IgD-negative memory B cell (primary cell): ENCODE measurements at regions not wholly inside any gene's neighbourhood (a gene's known extent, or its start where the extent isn't known, plus 50 kb on each side); places are given as distances from the start of the nearest gene placed in this dataset.
A peak's percentile ranks its signal among the peaks of the same experiment; 100 is the strongest.

Experiments
- H3K27ac Mint-ChIP-seq, 3 donors: one replicate each; pipeline ENCODE4 v1.8.0; 2020 to 2022; ENCODE audit warnings: mild to moderate bottlenecking in 3 of 3, mixed read lengths in 3 of 3, moderate library complexity in 1 of 3
- H3K27me3 Mint-ChIP-seq: one replicate; pipeline ENCODE4 v1.8.0; 2021; ENCODE audit warnings: mixed read lengths
- H3K36me3 Mint-ChIP-seq: one replicate; pipeline ENCODE4 v1.8.0; 2020; ENCODE audit warnings: mild to moderate bottlenecking, mixed read lengths
- H3K4me1 Mint-ChIP-seq, 3 donors: one replicate each; pipeline ENCODE4 v1.8.0; 2020 to 2022; ENCODE audit warnings: mixed read lengths in 3 of 3, mild to moderate bottlenecking in 1 of 3
- H3K4me3 Mint-ChIP-seq, 4 donors: one replicate each; pipeline ENCODE4 v1.8.0; 2020 to 2022; ENCODE audit warnings: mild to moderate bottlenecking in 4 of 4, mixed read lengths in 4 of 4, moderate library complexity in 3 of 4
- H3K9me3 Mint-ChIP-seq, 3 donors: one replicate each; pipeline ENCODE4 v1.8.0; 2020 to 2021; ENCODE audit warnings: mixed read lengths in 3 of 3, mild to moderate bottlenecking in 1 of 3

- Mint-ChIP-seq H3K27ac (no peak overlapping the region), H3K4me3 (no peak overlapping the region), H3K9me3 (peaks cover 0 to 3% (median 0%) of the 10 kb centered on the region in 3 donors), H3K27me3 (peaks cover 8% of the 10 kb centered on the region), H3K4me1 (no peaks in the 10 kb centered on the region), H3K36me3 (peaks cover 4% of the 10 kb centered on the region)
These were observed 86.2 kb upstream of the HS6ST1 start for GRCh38 chr2:128404709-128405466.

- H3K27me3 Mint-ChIP-seq, result peaks cover 8% of the 10 kb centered on the region
- H3K4me3 Mint-ChIP-seq, result no peak overlapping the region
- H3K27ac Mint-ChIP-seq, result no peak overlapping the region
- peaks cover 0 to 3% (median 0%) of the 10 kb centered on the region in 3 donors for H3K9me3 Mint-ChIP-seq
- peaks cover 0 to 1% (median 0%) of the 10 kb centered on the region in 3 donors for H3K4me1 Mint-ChIP-seq
- peaks cover 2% of the 10 kb centered on the region for H3K36me3 Mint-ChIP-seq
These were observed 86.8 kb upstream of the HS6ST1 start for GRCh38 chr2:128405467-128405900.

- H3K36me3 Mint-ChIP-seq, result peaks cover 2% of the 10 kb centered on the region
- H3K27me3 Mint-ChIP-seq, result peaks cover 8% of the 10 kb centered on the region
- H3K4me3 Mint-ChIP-seq, result no peak overlapping the region
- peaks cover 0 to 2% (median 0%) of the 10 kb centered on the region in 3 donors for H3K4me1 Mint-ChIP-seq
- H3K27ac Mint-ChIP-seq, result no peak overlapping the region
- H3K9me3 Mint-ChIP-seq, result no peaks in the 10 kb centered on the region
These were observed 87.4 kb upstream of the HS6ST1 start for GRCh38 chr2:128405981-128406613.

- Mint-ChIP-seq H3K4me3 (no peak overlapping the region), H3K4me1 (peaks cover 0 to 2% (median 0%) of the 10 kb centered on the region in 3 donors), H3K9me3 (no peaks in the 10 kb centered on the region), H3K27ac (no peak overlapping the region), H3K36me3 (peaks cover 2% of the 10 kb centered on the region), H3K27me3 (peaks cover 8% of the 10 kb centered on the region)
These were observed 88.3 kb upstream of the HS6ST1 start for GRCh38 chr2:128406736-128407554.

- Mint-ChIP-seq H3K4me1 (peaks cover 0 to 2% (median 0%) of the 10 kb centered on the region in 3 donors), H3K27me3 (peaks cover 4% of the 10 kb centered on the region), H3K36me3 (no peaks in the 10 kb centered on the region), H3K4me3 (no peak overlapping the region), H3K27ac (no peak overlapping the region), H3K9me3 (no peaks in the 10 kb centered on the region)
These were observed 90.0 kb upstream of the HS6ST1 start for GRCh38 chr2:128408349-128409305.

GRCh38 chr2:128409326-128410034 lies 90.8 kb upstream of the HS6ST1 start:
- Mint-ChIP-seq H3K27me3 (peaks cover 4% of the 10 kb centered on the region), H3K27ac (no peak overlapping the region), H3K9me3 (no peaks in the 10 kb centered on the region), H3K4me1 (peaks cover 0 to 2% (median 0%) of the 10 kb centered on the region in 3 donors), H3K36me3 (no peaks in the 10 kb centered on the region), H3K4me3 (no peak overlapping the region)

- H3K4me3 Mint-ChIP-seq, result no peak overlapping the region
- peaks cover 4% of the 10 kb centered on the region for H3K27me3 Mint-ChIP-seq
- H3K9me3 Mint-ChIP-seq, result no peaks in the 10 kb centered on the region
- H3K4me1 Mint-ChIP-seq, result peaks cover 0 to 2% (median 0%) of the 10 kb centered on the region in 3 donors
- H3K36me3 Mint-ChIP-seq, result no peaks in the 10 kb centered on the region
- no peak overlapping the region for H3K27ac Mint-ChIP-seq
These were observed 91.5 kb upstream of the HS6ST1 start for GRCh38 chr2:128410035-128410757.

- peaks cover 0 to 2% (median 0%) of the 10 kb centered on the region in 3 donors for H3K4me1 Mint-ChIP-seq
- no peaks in the 10 kb centered on the region for H3K9me3 Mint-ChIP-seq
- no peak overlapping the region for H3K4me3 Mint-ChIP-seq
- peak overlapping the region in 1 of 3 donors; percentile 82 for H3K27ac Mint-ChIP-seq
- H3K27me3 Mint-ChIP-seq, result peaks cover 4% of the 10 kb centered on the region
- H3K36me3 Mint-ChIP-seq, result no peaks in the 10 kb centered on the region
These were observed 92.1 kb upstream of the HS6ST1 start for GRCh38 chr2:128410758-128411215.

- no peak overlapping the region for H3K4me3 Mint-ChIP-seq
- H3K27ac Mint-ChIP-seq, result peak overlapping the region in 1 of 3 donors; percentile 82
- H3K36me3 Mint-ChIP-seq, result no peaks in the 10 kb centered on the region
- H3K9me3 Mint-ChIP-seq, result no peaks in the 10 kb centered on the region
- H3K4me1 Mint-ChIP-seq, result peaks cover 0 to 2% (median 0%) of the 10 kb centered on the region in 3 donors
- no peaks in the 10 kb centered on the region for H3K27me3 Mint-ChIP-seq
These were observed 92.8 kb upstream of the HS6ST1 start for GRCh38 chr2:128411431-128411830.

GRCh38 chr2:128412181-128412871 lies 93.7 kb upstream of the HS6ST1 start:
- Mint-ChIP-seq H3K36me3 (no peaks in the 10 kb centered on the region), H3K4me3 (no peak overlapping the region), H3K27ac (no peak overlapping the region), H3K9me3 (no peaks in the 10 kb centered on the region), H3K4me1 (peaks cover 0 to 2% (median 0%) of the 10 kb centered on the region in 3 donors), H3K27me3 (no peaks in the 10 kb centered on the region)

GRCh38 chr2:128413014-128413717 lies 94.5 kb upstream of the HS6ST1 start:
- Mint-ChIP-seq H3K4me1 (peaks cover 0 to 2% (median 0%) of the 10 kb centered on the region in 3 donors), H3K27me3 (no peaks in the 10 kb centered on the region), H3K36me3 (no peaks in the 10 kb centered on the region), H3K4me3 (no peak overlapping the region), H3K9me3 (no peaks in the 10 kb centered on the region), H3K27ac (no peak overlapping the region)

- Mint-ChIP-seq H3K9me3 (no peaks in the 10 kb centered on the region), H3K27ac (no peak overlapping the region), H3K4me1 (peaks cover 0 to 2% (median 0%) of the 10 kb centered on the region in 3 donors), H3K27me3 (no peaks in the 10 kb centered on the region), H3K4me3 (no peak overlapping the region), H3K36me3 (no peaks in the 10 kb centered on the region)
These were observed 95.2 kb upstream of the HS6ST1 start for GRCh38 chr2:128413718-128414341.
